ENCODE measurements at regions not wholly inside any gene's neighbourhood (a gene's known extent, or its start where the extent isn't known, plus 50 kb on each side); places are given as distances from the start of the nearest gene placed in this dataset. TPM values are rescaled to one million over a fixed set of nuclear protein-coding genes. Genes with fewer than 3 reads are reported as not detected.
"Not testable (repeated sequence)": the region's sequence is repeated elsewhere in the genome, so short reads cannot be mapped to it uniquely, and the experiment has no call there.

DNA sequence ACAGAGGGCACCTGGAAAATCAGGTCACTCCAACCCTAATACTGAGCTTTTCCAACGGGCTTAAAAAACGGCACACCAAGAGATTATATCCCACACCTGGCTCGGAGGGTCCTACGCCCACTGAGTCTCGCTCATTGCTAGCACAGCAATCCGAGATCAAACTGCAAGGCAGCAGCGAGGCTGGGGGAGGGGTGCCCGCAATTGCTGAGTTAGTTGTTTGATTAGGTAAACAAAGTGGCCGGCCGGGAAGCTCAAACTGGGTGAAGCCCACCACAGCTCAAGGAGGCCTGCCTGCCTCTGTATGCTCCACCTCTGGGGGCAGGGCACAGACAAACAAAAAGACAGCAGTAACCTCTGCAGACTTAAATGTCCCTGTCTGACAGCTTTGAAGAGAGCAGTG lies 108.8 kb upstream of the GRIA1 start:
- DNase-seq = not testable (repeated sequence)

DNA sequence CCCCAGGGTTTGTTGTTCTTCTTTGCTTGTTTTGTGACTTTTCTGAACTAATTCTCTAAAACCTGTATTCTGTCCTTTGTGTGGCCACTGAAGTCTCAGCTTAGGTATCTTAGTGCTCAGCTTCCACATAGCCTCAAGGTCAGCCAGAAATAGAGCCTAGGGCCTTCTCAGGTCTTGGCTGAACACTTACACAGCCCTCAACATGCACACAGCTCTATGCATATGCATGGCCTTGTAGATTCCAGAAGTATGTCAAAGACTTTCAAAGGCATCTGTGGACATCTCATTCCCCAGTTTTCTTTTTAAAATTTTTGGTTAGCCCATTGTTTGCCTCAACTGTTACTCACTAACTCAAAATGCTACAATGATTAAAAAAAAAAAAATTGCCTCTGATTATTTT lies 99.9 kb upstream of the GRIA1 start:
- no peak for DNase-seq

DNA sequence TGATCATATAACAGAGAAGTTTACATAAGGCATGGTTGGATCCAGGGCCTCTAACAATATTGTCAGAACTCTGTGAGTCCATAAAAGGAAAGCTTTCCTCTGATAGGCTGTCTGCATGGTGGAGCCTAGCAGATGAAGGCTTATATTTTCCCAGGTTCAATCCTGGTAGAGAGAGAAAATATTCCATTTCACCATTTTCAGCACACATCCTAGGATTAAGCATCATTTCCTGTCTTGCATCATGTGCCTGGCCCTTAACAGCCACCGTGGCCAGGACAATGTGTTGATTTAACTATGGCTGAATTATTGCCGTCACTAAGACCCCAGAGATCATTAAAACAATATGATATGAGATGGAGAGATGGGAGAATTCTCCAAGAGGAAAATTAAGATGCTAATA lies 90.9 kb upstream of the GRIA1 start:
- DNase-seq = no peak

DNA sequence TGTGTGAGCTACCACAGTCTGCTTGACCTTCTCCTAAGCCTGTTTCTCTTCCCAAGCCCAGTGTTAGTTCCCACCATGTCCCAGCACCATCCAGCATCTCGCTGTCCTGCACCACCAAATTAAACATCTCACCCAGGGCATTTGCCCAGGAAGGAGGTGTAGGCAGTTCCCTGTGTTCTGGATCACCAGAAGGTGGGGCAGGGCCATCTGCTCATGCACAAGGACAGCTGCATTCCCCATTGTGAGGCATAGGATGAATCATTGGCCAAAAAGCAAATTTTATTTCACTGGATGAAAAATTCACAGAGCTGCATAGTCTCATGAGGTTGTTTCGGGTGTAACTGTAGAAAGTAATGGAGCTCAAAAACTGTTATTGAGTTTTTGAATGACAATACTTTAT lies 89.5 kb upstream of the GRIA1 start:
- no peak for DNase-seq

DNA sequence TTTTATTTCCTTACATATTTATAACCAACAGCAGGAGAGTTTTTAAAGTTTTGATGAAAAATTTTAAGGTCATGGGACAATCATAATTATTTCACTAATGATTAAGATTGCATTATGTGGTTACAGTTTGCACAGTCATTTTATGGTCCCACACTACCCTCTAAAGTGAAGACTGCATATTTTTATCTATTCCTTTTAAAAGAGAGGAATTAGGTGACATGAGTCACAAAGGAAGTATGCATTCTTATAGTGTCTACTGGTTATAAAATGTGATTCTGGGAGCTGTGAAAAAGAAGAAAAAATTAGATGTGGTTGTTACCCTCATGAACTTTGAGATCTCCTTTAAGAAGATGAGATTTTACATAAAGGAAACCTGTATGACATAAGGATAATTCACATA lies 87.9 kb upstream of the GRIA1 start:
- DNase-seq = no peak

DNA sequence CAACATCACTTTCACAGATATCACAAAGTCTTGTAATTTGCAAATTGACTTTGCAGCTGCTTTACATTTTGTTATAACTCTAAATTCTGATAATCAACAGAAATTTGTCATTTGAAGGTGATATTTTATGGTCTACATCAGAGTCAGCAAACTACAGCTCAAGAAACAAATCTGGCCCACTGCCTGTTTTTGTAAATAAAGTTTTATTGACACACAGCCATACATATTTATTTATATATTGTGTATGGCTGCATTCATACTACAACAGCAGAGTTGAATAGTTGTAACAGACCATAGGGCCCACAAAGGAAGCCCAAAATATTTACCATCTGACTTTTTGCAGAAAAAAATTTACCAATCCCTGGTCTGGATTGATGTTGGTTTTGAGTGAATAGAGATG lies 87.0 kb upstream of the GRIA1 start:
- no peak for DNase-seq

DNA sequence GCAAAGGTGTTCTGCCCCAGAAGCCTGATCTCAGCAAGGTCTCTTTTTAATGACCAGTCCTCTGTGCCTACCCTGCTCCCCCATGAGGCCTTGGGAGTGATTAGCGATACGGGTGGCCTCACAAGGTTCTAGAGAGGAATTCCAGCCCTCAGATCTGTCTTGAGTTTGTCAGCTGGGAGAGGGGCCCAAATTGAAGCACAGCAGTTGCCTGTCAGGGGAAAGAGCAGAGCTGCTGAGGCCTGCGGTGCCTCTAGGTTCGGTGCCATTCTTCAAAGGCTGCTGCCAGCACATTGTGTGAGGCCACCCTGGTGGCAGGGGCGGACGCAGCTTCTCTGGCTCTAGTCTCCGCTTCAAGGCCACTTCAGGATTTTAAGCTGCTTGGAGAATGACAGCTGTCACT lies 85.7 kb upstream of the GRIA1 start:
- no peak for DNase-seq

DNA sequence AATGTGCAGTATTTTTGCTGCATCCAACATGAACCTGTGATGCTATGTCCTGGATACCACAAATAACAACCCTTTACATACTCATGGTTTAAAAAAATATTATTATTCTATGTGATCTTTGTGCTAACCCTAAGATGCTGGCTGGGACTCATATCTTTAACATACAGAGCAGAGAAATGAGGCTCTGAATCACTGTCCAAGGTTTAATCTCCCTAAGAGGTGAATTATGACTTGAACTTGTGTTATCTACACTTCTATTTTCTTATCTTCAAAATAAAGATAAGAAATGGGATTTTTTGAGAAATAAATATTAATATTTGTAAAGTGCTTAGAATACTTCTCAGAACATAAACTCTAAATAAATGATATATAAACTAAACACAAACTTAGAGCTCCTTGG lies 68.8 kb upstream of the GRIA1 start:
- no peak for DNase-seq

DNA sequence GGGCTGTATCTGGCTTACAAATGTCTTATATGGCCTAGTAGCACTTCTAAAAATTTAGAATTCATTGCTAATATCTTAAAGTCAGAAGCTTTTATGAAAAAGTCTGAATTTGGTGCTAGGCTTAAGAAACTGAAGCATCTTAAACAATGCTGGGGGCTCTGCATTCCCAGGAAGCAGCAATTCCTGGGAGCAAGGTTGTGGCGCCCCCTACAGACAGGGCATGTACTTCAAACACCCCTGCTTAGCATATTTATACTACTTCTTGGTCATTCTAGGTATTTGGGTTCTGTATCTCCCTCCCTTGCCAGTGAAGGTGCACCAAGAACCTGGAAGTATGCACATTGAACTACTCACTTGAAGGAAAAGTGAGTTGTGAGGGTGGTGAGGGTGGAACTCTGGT lies 64.6 kb upstream of the GRIA1 start:
- no peak for DNase-seq

DNA sequence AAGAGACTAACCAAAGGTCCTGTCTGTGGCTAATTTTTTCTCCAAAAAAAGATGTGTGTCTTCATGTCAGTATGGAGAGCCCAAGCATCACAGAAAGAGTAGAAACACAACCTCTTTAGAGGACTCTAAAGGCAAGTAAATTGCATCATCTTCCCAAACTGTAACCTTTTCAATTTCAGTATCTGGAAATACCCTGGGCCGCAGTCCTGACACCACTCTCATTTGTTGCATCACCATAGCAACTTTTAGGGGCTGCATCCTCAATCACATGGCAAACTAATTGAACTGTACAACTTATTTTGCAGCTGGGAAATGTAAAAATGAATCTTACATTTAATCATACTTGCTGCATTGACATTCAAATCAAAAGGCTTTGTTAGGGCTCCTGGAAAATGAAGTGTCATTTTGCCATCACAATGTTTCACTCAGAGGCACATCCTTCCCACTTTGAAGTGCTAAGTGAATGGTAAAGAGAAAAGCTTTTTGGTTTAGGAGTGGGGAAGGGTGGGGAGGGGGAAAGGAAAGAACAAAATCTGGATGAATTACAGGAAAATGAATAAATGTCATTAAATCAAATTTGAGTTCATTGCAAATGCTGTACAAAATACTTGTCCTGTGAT lies 60.6 kb upstream of the GRIA1 start:
- no peak for DNase-seq

DNA sequence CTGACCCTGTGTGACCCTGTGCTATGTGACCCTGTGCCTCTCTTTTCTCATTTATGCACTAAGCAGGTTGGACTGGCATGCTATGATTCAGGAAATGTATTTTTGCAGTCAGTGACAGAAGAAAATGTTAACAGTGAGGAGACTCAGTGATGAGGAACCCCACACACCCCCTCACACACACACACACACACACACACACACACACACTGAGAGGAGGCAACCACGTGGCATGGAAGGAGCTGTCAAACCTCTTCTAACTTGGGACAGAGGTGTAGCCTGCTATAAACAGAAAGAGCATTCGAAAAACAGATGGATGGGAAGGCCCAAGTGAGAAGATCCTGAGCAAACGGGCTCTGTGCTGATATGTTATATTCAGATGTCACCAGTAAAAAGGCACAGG lies 57.9 kb upstream of the GRIA1 start:
- no peak for DNase-seq

DNA sequence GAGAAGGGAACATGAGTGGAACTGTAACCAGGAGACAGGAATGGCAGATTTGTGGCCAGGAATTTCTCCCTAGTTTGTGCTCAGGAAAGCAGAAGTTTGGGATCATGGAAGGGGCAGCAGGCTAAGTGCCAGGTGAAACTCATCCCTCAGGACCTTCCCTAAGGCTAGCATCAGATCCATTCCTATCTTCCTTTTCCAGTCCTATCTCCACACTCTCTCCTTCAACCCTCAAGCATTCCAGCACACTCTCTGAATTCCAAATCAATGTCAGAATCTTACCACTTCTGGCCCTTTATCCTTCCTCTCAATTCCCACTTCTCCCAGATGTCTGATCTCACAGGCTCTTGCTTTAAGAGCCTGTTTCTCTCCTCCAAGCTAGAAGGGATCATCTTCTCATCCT lies 53.2 kb upstream of the GRIA1 start:
- no peak for DNase-seq

DNA sequence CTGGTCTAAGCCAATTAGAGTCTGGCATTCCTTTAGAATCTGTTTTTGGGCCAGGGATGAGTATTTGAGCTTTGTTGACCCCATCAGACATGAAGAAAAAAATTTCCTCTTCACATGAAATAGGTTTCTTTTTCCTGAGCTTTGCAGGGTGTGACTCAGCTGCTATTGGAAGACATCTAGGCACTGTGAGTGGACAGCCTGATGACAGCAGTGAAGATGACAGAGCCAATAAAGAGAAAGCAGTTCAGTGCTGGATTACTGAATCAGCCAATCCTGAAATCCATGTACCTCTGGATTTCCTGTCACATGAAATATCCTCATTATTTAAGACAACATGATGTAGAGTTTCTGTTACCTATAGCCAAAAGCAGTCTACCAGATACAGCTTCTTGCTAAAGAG lies 51.3 kb upstream of the GRIA1 start:
- DNase-seq = no peak

Small RNAs in the stretch of these regions (small RNA-seq; reads per million reads assigned to genes)
- gene AC008571.1 (ENCODE audit: low replicate concordance) = not detected

Measured in skin of body (tissue), 2 donors.